ENCODE measurements at regions not wholly inside any gene's neighbourhood (a gene's known extent, or its start where the extent isn't known, plus 50 kb on each side); places are given as distances from the start of the nearest gene placed in this dataset.

- no peak for TF ChIP-seq CTCF (conservative IDR thresholded peaks at IDR 0.05; ENCODE audit: low read length)
- no peak overlapping the region for H3K4me3 ChIP-seq (ENCODE audit: low read length)
- no peak for DNase-seq (ENCODE audit: low read depth)
These were observed 120.2 kb upstream of the CREB1 start for GRCh38 chr2:207409517-207409916.

- no peak overlapping the region for H3K4me3 ChIP-seq (ENCODE audit: low read length)
- no peak for DNase-seq (ENCODE audit: low read depth)
- TF ChIP-seq CTCF (conservative IDR thresholded peaks at IDR 0.05; ENCODE audit: low read length), result no peak
These were observed 116.9 kb upstream of the CREB1 start for GRCh38 chr2:207412787-207413310.

- H3K4me3 ChIP-seq (ENCODE audit: low read length), result no peak overlapping the region
These were observed 116.3 kb upstream of the CREB1 start for GRCh38 chr2:207413376-207413907.

GRCh38 chr2:207416111-207416510 lies 113.7 kb upstream of the CREB1 start:
- DNase-seq (ENCODE audit: low read depth), result no peak
- no peak for TF ChIP-seq CTCF (conservative IDR thresholded peaks at IDR 0.05; ENCODE audit: low read length)
- no peak overlapping the region for H3K4me3 ChIP-seq (ENCODE audit: low read length)

More at GRCh38 chr2:207413376-207413907, 116.3 kb upstream of the CREB1 start:
- DNase-seq (ENCODE audit: low read depth), result no peak
- TF ChIP-seq CTCF (conservative IDR thresholded peaks at IDR 0.05; ENCODE audit: low read length), result no peak

- no peak for DNase-seq (ENCODE audit: low read depth)
- no peak overlapping the region for H3K4me3 ChIP-seq (ENCODE audit: low read length)
- TF ChIP-seq CTCF (conservative IDR thresholded peaks at IDR 0.05; ENCODE audit: low read length), result no peak
These were observed 112.9 kb upstream of the CREB1 start for GRCh38 chr2:207416900-207417299.

GRCh38 chr2:207417301-207417718 lies 112.5 kb upstream of the CREB1 start:
- no peak for DNase-seq (ENCODE audit: low read depth)

More at GRCh38 chr2:207417301-207417718, 112.5 kb upstream of the CREB1 start:
- no peak for TF ChIP-seq CTCF (conservative IDR thresholded peaks at IDR 0.05; ENCODE audit: low read length)
- no peak overlapping the region for H3K4me3 ChIP-seq (ENCODE audit: low read length)
